PC-9 (cell line): ENCODE measurements at regions not wholly inside any gene's neighbourhood (a gene's known extent, or its start where the extent isn't known, plus 50 kb on each side); places are given as distances from the start of the nearest gene placed in this dataset.
"Not testable (repeated sequence)": the region's sequence is repeated elsewhere in the genome, so short reads cannot be mapped to it uniquely, and the experiment has no call there.

ENCODE experiments used
- BruUV-seq: library from RNA; stranded (reverse); fragments of 400-500 nt; replicated peaks from 2 replicates; lab custom pipeline; 2021; lab: Mats Ljungman, UMichigan
- CTCF ChIA-PET: fragments of 300-600 bp; sonication (Branson Sonifier 250); formaldehyde crosslinking; loops from one replicate; lab custom pipeline; 2022; ENCODE audit warnings: antibody characterized with exemption; lab: Charles Lee
- POLR2A ChIA-PET: fragments of 300-600 bp; sonication (Branson Sonifier 250); formaldehyde crosslinking; loops from one replicate; lab custom pipeline; 2022; ENCODE audit warnings: antibody characterized with exemption; ENCODE audit not compliant: unreplicated experiment; lab: Charles Lee
- DNase-seq, 2 experiments: peaks; one replicate each; pipeline versions ENCODE4 v3.0.0 to v3.0.0-alpha.2; 2015 to 2022; ENCODE audit warnings: mixed read lengths in 1 of 2
- H2AFZ ChIP-seq: fragments of 200-600 bp; sonication (generic); 2 replicates; pipeline ENCODE4 v1.8.1; 2017; ENCODE audit warnings: antibody characterized with exemption
- H3F3A ChIP-seq: fragments of 200-600 bp; sonication (generic); 2 replicates; pipeline ENCODE4 v1.8.1; 2017; ENCODE audit warnings: antibody characterized with exemption, mild to moderate bottlenecking, low read depth; ENCODE audit not compliant: insufficient read depth
- H3K27ac ChIP-seq: fragments of 200-600 bp; sonication (generic); 2 replicates; pipeline ENCODE4 v1.6.1; 2016; ENCODE audit warnings: mixed run types
- H3K27me3 ChIP-seq: fragments of 200-600 bp; sonication (generic); 2 replicates; pipeline ENCODE4 v1.6.1; 2016; ENCODE audit warnings: low read depth, mixed run types; ENCODE audit not compliant: insufficient read depth
- H3K36me3 ChIP-seq: fragments of 200-600 bp; sonication (generic); 2 replicates; pipeline ENCODE4 v1.6.1; 2016; ENCODE audit warnings: low read depth, mixed run types
- H3K4me1 ChIP-seq: fragments of 200-600 bp; sonication (generic); replicated peaks from 2 replicates; pipeline ENCODE4 v1.6.1; 2016; ENCODE audit warnings: mixed run types; ENCODE audit not compliant: insufficient read depth
- H3K4me2 ChIP-seq: fragments of 200-600 bp; sonication (generic); 2 replicates; pipeline ENCODE4 v1.6.1; 2017; ENCODE audit warnings: mixed run types
- H3K4me3 ChIP-seq: fragments of 200-600 bp; sonication (generic); 2 replicates; pipeline ENCODE4 v1.6.1; 2016; ENCODE audit warnings: mixed run types
- H3K79me2 ChIP-seq: fragments of 200-600 bp; sonication (generic); 2 replicates; pipeline ENCODE4 v1.6.1; 2017; ENCODE audit warnings: low read depth, mixed run types
- H3K9me2 ChIP-seq: fragments of 200-600 bp; sonication (generic); 2 replicates; pipeline ENCODE4 v1.8.1; 2017; ENCODE audit warnings: mild to moderate bottlenecking; ENCODE audit not compliant: insufficient read depth
- H3K9me3 ChIP-seq: fragments of 200-600 bp; sonication (generic); 2 replicates; pipeline ENCODE4 v1.8.1; 2016; ENCODE audit warnings: low read depth; ENCODE audit not compliant: insufficient read depth
- H4K20me1 ChIP-seq: fragments of 200-600 bp; sonication (generic); 2 replicates; pipeline ENCODE4 v1.8.1; 2017; ENCODE audit not compliant: insufficient read depth
- EZH2 ChIP-seq: fragments of 200-600 bp; sonication (generic); IDR thresholded peaks from 2 replicates; pipeline ENCODE4 v1.8.0; 2017; ENCODE audit warnings: antibody characterized with exemption, low read depth
- intact Hi-C: fragments of 100-400 bp; cut with micrococcal nuclease; formaldehyde crosslinking; loops from one replicate; pipeline ENCODE4 v1.10.0; 2022; ENCODE audit not compliant: unreplicated experiment
- TF ChIP-seq, protein P1 (sequence below): fragments of 200-600 bp; sonication (generic); conservative IDR thresholded peaks from 2 replicates; pipeline ENCODE4 v1.6.1; 2017; ENCODE audit warnings: mixed run types, antibody characterized with exemption, mild to moderate bottlenecking, moderate library complexity

DNA sequence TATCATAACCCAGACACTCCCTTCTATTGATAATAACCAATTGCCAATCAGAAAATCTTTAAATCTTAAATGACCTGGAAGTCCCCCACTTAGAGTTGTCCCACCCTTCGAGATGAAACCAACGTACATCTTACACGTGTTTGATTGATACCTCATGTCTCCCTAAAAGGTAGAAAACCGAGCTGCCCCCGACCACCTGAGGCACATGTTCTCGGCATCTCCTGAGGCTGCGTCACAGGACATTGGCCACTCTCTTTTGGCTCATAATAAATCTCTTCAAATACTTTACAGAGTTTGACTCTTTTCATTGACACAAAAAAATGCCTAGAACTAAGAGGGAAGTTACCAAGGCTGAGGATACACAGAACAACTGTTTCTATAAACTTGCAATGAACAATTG, 190.0 kb downstream of the RTP5 start:
- H4K20me1 ChIP-seq, result no peaks in the 10 kb centered on the region
- H3K27me3 ChIP-seq, result peaks cover 47% of the 10 kb centered on the region
- H3K79me2 ChIP-seq, result no peaks in the 10 kb centered on the region
- BruUV-seq, result no TSS peak
- no peaks in the 10 kb centered on the region for H3K9me2 ChIP-seq
- H3K4me3 ChIP-seq, result no peak overlapping the region
- intact Hi-C loops, result no loop called here
- TF ChIP-seq, protein P1, sequence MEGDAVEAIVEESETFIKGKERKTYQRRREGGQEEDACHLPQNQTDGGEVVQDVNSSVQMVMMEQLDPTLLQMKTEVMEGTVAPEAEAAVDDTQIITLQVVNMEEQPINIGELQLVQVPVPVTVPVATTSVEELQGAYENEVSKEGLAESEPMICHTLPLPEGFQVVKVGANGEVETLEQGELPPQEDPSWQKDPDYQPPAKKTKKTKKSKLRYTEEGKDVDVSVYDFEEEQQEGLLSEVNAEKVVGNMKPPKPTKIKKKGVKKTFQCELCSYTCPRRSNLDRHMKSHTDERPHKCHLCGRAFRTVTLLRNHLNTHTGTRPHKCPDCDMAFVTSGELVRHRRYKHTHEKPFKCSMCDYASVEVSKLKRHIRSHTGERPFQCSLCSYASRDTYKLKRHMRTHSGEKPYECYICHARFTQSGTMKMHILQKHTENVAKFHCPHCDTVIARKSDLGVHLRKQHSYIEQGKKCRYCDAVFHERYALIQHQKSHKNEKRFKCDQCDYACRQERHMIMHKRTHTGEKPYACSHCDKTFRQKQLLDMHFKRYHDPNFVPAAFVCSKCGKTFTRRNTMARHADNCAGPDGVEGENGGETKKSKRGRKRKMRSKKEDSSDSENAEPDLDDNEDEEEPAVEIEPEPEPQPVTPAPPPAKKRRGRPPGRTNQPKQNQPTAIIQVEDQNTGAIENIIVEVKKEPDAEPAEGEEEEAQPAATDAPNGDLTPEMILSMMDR, result no peak
- no peak for TF ChIP-seq EZH2
- H3K27ac ChIP-seq, result no peak overlapping the region
- POLR2A ChIA-PET, result no interaction called here
- no peak for DNase-seq
- peaks cover 18% of the 10 kb centered on the region for H3K4me1 ChIP-seq
- H3K4me2 ChIP-seq, result no peak overlapping the region
- peaks cover 15% of the 10 kb centered on the region for H3K9me3 ChIP-seq
- H3F3A ChIP-seq, result peaks cover 9% of the 10 kb centered on the region
- CTCF ChIA-PET, result no interaction called here
- H2AFZ ChIP-seq, result no peak overlapping the region
- no peaks in the 10 kb centered on the region for H3K36me3 ChIP-seq

DNA sequence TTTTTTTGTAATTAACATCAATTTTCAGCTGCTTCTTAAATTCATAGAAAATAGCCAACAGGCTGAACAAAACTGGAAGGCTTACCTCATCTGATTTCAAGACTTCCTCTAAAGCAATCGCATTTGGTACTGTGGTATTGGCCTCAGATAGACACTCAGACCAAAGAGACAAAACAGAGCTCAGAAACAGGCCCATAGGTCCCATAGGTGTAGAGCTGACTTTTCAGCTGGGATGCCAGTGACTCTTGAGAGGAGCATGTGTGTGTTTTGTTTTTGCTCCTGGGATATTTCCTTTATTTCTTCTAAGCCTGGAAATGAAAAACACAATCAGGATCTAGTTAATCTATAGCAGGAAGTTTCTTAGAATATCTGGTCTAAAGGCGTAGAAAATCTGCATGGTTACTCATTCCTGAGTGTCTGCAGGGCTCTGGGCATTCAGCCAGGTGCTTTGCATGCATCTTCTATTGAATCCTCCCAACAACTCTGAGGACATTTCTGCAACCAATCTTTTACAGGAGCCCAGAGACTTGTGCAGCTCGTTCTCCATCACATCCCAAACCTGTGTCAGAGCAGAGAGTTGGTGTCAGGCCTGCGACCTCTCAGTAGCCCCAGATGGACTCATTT, 190.8 kb downstream of the RTP5 start:
- Histone ChIP-seq H3K4me1 (peaks cover 18% of the 10 kb centered on the region), H3K9me3 (peaks cover 15% of the 10 kb centered on the region), H3K4me3 (no peak overlapping the region), H4K20me1 (no peaks in the 10 kb centered on the region), H3K36me3 (no peaks in the 10 kb centered on the region), H3K9me2 (no peaks in the 10 kb centered on the region), H3F3A (peaks cover 9% of the 10 kb centered on the region), H3K79me2 (no peaks in the 10 kb centered on the region), H3K27me3 (peaks cover 40% of the 10 kb centered on the region), H3K27ac (no peak overlapping the region), H2AFZ (no peak overlapping the region), H3K4me2 (no peak overlapping the region)
- intact Hi-C loops, result no loop called here
- DNase-seq, result peak in 1 of 2 experiments; percentile 61
- BruUV-seq, result no TSS peak
- TF ChIP-seq EZH2, result no peak
- CTCF ChIA-PET, result interaction anchor here (0.6 kb wide), 1 partner anchor 40 kb away, joined by 3 read pairs; no protein-coding TSS in a partner anchor
- POLR2A ChIA-PET, result no interaction called here

DNA sequence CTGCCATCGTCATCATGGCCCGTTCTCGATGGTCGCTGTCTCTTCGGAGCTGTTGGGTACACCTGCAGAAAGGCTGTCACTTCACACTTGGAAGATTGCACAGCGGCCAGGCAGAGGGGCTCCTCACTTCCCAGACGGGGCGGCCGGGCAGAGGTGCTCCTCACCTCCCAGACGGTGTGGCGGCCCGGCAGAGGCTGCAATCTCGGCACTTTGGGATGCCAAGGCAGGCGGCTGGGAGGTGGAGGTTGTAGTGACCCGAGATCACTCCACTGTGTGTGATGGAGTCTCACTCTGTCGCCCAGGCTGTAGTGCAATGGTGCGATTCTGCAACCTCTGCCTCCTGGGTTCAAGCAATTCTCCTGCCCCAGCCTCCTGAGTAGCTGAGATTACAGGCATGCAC, 192.4 kb downstream of the RTP5 start:
- CTCF ChIA-PET, POLR2A ChIA-PET, intact Hi-C loops: not testable (repeated sequence)

DNA sequence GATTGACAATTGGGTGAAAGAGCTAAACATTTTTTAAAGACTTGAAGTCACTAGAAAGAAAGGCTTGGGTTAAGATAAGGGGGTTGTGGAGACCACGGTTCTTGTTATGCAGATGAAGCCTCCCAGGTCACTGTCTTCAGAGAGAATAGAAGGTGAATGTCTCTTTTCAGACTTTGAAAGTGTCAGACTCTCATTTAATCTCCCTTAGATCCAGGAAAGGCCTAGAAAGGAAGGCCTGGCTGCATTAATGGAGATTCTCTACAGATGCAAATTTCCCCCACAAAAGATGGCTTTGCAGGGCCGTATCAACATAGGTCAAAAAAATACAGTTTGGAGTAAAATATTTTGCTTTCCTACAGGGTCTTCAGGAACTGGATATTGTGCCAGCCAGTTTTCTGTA, 193.9 kb downstream of the RTP5 start:
- intact Hi-C loops, result no loop called here
- no peaks in the 10 kb centered on the region for H3K79me2 ChIP-seq
- ChIA-PET POLR2A (no interaction called here), CTCF (no interaction called here)
- no peaks in the 10 kb centered on the region for H3K9me2 ChIP-seq
- DNase-seq, result no peak
- H3K9me3 ChIP-seq, result peaks cover 15% of the 10 kb centered on the region
- BruUV-seq, result no TSS peak
- peaks cover 9% of the 10 kb centered on the region for H3K27me3 ChIP-seq
- H4K20me1 ChIP-seq, result no peaks in the 10 kb centered on the region
- peaks cover 19% of the 10 kb centered on the region for H3K4me1 ChIP-seq
- H2AFZ ChIP-seq, result no peak overlapping the region
- TF ChIP-seq, protein P1, result no peak
- no peak for TF ChIP-seq EZH2
- H3K4me3 ChIP-seq, result no peak overlapping the region
- no peak overlapping the region for H3K27ac ChIP-seq
- peaks cover 9% of the 10 kb centered on the region for H3F3A ChIP-seq
- no peaks in the 10 kb centered on the region for H3K36me3 ChIP-seq
- no peak overlapping the region for H3K4me2 ChIP-seq

More for the DNA sequence above, 192.4 kb downstream of the RTP5 start:
- not testable (repeated sequence) for DNase-seq, H3K4me2 ChIP-seq, H3K79me2 ChIP-seq, H3K9me2 ChIP-seq, BruUV-seq, H4K20me1 ChIP-seq, H3K4me3 ChIP-seq, H3F3A ChIP-seq, H3K27ac ChIP-seq, H2AFZ ChIP-seq, H3K36me3 ChIP-seq
- Histone ChIP-seq H3K27me3 (peaks cover 24% of the 10 kb centered on the region), H3K4me1 (peaks cover 18% of the 10 kb centered on the region), H3K9me3 (peaks cover 15% of the 10 kb centered on the region)
